GM19328 (cell line): ENCODE measurements at regions not wholly inside any gene's neighbourhood (a gene's known extent, or its start where the extent isn't known, plus 50 kb on each side); places are given as distances from the start of the nearest gene placed in this dataset.

Experiments
- ATAC-seq: cut with Tn5 transposase; IDR thresholded peaks from one replicate; pipeline ENCODE4 v1.9.1; 2021; ENCODE audit warnings: mild to moderate bottlenecking, moderate library complexity; ENCODE audit not compliant: unreplicated experiment

DNA sequence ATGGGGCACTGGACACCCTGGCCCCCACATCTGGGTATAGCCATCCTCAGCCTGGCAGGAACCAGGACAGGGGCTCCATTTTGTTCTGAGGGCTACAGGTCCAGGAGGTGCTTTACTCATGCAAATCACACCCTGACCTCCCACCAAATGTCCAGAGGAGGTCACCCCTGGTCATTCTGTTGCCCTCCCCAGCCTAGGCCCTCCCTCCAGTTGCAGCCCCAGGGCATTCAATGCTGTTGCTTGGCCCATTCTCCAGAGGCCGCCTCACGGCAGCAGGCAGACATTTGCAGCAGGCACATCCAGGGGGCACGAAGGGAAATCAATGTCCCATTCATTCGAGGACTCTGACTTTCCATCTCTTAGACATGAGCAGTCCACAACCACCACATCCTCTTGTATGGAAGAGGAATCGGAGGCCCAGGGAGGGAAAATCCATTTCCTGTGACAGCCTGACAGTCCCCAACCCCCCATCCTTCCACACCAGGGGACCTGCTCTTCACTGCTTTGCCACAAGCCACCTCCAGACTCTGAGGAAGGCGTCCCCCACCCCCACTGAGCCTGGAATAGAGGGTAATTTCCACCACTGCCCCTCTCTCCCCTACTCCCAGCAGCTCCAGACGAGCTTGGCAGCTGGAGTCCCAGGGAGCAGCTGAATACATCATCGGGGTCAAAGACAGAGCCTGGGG lies 76.2 kb upstream of the UNC5B start:
- no peak for ATAC-seq

DNA sequence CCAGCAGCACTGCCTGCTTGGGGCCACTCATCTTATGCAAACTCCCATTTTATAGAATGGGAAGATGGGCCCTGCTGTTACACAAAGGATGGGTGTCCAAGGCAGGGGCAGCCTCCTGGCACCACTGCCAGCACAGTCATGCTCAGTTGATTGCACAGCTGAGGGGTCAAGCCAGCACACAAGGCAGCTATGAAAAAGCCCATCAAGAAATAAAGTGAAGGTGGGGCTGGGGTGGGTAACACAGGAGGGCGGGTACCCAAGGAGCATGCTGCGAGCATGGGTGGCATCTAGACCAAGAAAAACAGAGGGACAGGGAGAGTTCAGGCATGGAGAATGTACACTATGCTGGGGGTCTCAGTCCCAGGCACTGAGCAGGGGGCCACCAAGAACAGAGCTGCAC lies 74.7 kb upstream of the UNC5B start:
- ATAC-seq = no peak

DNA sequence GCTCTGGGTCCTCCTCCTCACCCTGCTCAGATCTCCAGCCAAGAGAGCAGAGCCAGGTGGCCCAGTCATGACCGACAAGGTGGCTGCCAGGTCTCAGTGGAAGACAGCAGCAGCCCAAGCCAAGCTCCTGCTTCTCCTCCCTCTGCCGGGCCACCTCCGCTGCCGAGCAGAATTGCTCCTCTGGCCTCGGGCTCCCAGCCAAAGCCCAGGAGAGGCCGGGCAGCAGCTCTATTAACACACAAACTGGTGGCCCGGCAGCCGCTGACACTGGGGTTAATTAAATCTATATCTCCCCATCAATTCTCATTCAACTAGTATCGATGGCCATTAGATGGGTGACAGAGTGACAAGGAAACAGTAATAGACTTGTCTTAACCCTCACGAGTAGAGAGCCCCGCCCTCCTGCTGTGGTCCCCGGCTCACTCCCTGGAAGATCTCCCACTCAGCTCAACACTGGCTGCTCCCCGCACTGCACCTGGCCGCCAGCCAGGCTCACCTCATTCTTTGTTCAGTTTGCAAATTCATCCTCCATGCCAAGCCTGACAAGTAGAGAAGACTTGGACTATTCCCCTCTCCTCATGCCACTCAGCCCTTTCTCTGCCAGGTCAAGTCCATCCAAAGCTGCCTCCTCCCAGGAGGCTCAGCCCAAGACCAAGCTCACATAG lies 74.1 kb upstream of the UNC5B start:
- ATAC-seq = no peak

DNA sequence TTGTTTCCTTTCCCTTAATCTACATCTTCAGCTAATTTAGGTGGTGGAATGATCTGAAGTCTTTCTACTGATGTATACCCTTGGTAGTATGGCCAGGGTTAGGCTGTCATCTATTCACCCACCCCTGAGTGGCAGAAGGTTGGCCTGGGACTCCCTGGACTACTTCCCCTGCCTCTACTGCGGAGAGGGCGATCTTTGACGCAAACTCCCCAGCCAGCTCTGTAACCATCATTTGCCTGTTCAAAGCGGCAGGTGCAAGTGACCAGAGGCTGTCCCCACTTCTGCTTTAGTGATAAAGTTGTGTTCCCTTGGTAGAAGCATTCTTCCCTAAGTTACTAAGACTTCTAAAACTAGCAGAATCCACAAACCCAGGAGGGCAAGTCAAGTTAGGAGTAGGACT lies 70.8 kb upstream of the UNC5B start:
- ATAC-seq = no peak

DNA sequence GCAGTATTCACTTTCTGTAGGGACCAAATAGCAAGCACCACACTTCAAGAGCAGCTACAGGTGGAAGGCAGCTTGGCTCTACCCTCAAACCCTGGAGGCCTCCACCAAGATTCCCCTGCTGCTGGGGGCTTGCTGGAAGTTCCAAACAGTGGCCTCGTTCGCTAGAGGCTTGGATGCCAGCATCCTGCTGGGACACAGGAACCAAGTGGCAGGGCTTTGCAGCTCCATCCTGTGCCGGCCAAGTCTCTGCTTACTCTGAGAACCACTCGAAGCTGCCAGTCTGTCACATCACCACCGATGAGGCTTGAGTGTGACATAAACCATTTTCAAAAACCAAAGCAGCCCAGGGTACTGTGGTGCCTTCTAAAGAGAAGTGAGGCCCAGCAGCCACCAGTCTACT lies 69.2 kb upstream of the UNC5B start:
- no peak for ATAC-seq

DNA sequence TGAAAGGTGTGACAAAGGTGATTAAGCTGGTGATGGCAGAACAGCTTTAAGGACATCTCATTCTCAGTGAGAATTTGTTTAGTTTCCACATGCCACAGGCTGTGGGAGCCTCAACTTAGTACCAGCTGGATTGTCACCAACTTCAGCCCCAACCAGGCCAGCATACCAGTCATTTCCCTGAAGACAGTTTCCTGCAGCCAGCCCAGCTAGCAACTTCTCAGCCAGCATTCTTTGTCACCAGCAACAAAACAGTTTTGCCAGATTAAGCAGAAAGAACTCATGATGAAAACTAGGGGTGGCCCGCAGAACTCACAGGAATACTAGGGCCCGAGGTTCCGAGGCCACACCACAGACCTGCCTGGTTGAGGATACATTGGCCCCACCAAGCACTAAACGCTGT lies 68.8 kb upstream of the UNC5B start:
- no peak for ATAC-seq

DNA sequence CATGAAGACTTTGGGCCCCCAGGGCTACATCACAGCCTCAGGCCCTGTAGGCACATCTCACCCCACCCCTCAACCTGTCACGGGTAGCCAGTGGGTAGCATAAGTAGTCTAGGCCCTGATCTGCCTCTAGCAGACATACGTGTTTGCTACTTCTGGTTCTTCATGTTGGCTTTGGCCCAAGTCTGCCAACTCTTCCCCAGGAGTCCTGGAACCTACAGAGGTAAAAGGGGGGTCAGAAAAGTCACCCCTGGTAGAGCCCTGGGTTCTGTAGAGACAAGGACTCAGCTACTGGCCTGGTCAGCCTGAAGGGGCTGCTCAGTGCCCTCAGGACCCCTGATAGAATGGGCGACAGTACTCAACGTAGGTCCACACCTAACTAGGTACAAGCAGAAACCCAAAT lies 67.5 kb upstream of the UNC5B start:
- ATAC-seq = no peak

DNA sequence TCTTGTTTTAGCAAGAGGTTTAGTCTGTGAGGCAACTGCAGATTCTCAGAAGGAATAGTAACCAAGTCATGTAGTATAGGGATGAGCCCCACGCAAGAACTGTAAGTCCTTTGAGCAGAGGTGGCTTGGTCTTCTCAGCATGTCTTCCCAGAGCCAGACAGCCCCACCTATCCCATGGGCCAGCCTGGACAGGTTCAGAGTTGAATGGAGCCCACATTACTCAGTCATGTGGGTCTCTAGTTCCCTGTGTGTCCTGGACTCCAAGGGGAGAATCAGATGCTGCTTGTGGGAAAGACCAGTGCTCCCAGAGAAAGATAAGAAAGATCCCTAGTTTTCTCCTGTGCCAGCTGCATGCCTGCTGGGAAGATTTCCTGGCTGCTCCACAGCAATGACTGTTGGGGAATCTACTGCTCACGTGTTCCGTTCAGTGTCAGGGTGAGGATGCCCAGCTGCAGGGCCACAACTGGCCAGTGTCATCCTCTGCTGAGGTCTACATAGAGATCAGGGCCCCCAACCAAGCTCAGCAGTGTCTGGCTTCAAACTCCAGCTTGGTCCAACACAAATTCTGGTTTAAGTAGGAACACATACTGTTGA lies 66.9 kb upstream of the UNC5B start:
- ATAC-seq = no peak

DNA sequence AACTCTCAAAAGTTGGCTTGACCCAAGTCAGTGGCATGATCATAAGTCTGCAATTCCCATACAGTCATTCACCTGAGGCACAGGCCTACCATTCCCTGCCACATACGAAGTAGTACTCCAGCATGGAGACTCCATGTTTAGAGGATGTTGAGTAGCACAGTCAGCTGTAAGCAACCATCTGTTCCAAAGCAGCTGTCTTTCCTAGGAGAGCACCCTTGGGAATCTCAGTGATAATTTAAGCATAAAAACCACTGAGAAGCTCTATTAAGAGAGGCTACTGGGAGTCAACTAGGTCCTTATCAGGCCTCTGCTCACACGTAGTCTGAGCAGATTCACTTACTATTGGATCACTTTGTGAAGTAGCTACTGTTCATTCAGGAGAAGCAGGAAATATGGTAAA lies 61.6 kb upstream of the UNC5B start:
- ATAC-seq = no peak

DNA sequence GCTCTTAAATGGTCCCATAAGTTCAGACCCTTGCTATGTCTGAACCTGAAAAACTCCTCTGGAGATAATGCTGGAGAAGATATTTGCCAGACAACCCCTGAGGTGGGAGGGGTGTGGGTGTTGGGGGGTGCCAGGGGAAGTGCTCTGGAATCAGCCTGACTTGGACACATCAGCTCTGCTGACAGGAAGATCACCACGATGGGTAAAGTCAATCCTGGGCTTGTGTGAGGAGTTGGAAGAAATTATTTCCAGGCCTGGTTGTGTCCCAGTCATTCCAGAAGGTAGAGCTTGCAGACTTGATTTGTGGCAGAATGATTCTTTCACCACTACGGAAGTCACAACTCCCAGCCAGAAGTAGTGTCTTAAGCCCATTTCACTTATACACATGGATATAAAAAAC lies 60.3 kb upstream of the UNC5B start:
- no peak for ATAC-seq

DNA sequence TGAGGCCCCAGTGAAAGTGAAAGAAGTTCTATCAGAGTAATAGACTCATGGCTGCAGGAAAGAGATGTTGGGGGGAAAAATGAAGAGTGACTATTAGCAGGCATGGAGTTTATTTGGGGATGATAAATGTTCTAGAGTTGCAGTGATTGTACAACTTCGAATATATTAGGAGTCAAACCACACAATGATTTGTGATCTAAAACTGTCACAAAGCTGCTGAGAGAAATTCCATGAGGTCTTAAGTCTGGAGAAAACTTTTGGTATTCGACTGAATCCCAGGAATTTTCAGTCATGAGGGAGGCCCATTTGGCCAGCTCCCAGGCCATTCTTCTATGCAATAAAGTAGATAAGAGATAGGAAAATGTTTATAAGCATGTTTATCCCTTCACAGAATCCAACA lies 55.9 kb upstream of the UNC5B start:
- no peak for ATAC-seq

DNA sequence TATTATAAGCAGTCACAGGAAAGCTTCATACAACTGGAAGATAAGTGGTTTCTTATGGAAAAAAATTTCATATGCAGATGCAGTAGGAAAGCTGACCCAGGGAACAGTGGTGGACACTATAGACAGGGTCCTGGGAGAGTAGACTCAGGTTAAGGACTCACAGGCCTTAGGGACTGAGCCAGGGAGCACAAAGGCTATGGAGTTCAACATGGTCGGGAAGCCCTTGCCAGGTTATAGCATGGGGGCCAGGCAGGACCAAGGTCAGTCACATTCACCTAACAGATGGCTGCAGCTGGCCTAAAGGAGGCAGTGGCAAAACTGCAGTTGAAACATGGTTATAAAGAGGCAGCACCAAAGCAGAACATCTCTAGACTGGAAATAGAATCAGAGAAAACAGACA lies 54.9 kb upstream of the UNC5B start:
- ATAC-seq = no peak

DNA sequence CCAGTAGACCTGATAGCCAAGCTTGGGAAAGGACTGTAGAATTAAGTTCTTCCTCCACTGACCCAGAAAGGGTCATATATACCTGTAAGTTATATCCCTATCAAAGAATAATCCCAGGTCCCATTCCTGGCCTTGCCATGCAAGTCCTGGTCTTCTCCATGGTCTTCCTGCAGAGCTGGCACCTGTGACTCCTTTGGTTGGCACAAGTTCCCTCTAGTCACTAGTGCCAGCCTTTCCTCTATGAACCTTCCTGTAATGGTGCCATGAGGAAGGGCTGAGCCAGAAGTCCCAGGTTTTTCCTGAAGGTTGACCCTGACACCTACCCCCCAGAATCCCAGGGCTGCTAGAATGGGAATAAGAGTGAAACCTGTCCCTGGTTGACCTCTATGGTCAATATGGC lies 54.1 kb upstream of the UNC5B start:
- no peak for ATAC-seq

DNA sequence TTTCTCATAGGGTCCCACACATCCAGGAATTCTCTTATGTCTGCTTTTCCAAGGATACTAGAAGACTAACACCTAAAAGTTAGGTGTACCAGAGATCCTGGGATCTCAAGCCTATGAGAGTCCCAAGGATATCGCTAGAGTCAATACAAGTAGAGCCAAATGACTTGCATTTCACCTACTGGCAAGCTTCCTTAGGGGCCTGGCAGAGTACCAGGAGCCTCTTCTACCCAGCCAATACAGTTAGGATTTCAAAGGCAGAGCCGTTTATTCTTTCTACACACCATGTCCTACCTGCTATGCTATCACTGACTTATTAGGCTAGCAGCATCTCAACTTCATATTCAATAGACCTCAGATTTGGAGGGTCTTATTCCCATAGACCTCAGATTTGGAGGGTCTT lies 53.5 kb upstream of the UNC5B start:
- no peak for ATAC-seq

DNA sequence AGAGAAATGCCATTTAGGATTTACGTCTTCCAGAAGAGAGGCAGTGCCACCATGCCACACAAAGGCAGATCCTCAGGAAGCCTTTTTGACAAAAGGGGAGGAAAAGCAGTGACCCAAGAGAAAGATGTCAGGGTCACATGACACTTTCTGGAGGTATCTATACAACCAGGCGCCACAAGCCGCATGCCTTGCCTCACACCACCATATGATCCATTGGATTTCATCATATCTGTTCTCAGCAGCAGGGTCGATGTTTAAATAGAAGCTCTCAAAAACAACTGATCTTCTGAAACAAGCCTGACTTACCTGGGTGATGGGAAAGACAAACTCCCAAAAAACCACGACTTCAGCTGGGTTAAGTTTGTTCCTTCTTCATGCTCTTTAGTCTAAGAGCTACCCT lies 52.5 kb upstream of the UNC5B start:
- no peak for ATAC-seq

DNA sequence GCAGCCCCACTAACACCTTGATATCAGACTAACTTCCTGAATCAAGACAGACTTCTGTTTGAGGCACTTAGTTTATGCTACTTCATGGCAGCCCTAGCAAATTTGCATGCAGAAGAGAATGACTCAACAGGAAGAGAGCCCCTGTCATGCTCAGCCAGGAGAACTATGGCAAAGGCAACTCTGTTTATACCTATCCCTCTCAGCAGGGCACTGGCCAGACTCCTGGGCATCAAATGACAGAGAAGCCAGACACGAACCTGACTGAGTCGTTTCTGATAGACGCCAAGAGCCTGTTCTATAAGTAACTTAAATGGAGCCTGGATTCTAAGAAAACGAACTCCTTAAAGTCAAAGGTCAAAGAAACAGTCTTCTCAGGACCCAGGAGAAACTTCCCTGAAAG lies 50.9 kb upstream of the UNC5B start:
- ATAC-seq = no peak
